T-helper 17 cell (primary cell): ENCODE measurements at regions not wholly inside any gene's neighbourhood (a gene's known extent, or its start where the extent isn't known, plus 50 kb on each side); places are given as distances from the start of the nearest gene placed in this dataset.

Experiments used
- ATAC-seq: fragments of 150-1000 bp; cut with Tn5 transposase; 2 replicates; pipeline ENCODE4 v1.10.0; 2021; ENCODE audit warnings: mild to moderate bottlenecking, moderate library complexity
- DNase-seq, 3 donors: peaks; one replicate each; pipeline versions ENCODE4 v3.0.0 to v3.0.0-alpha.2; 2020 to 2021
- H3K9me3 ChIP-seq: one replicate; pipeline ENCODE4 v1.7.0; 2013; ENCODE audit warnings: low read length, mild to moderate bottlenecking; ENCODE audit not compliant: control insufficient read depth, poor library complexity, severe bottlenecking
- H3K27ac Mint-ChIP-seq: one replicate; pipeline ENCODE4 v1.8.0; 2022; ENCODE audit warnings: mild to moderate bottlenecking, moderate library complexity, mixed read lengths
- H3K27me3 Mint-ChIP-seq: one replicate; pipeline ENCODE4 v1.8.0; 2022; ENCODE audit warnings: mixed read lengths
- H3K36me3 Mint-ChIP-seq: one replicate; pipeline ENCODE4 v1.8.0; 2022; ENCODE audit warnings: low read depth, mixed read lengths
- H3K4me1 Mint-ChIP-seq: one replicate; pipeline ENCODE4 v1.8.0; 2022; ENCODE audit warnings: mild to moderate bottlenecking, mixed read lengths
- H3K4me3 Mint-ChIP-seq: one replicate; pipeline ENCODE4 v1.8.0; 2022; ENCODE audit warnings: mild to moderate bottlenecking, moderate library complexity, mixed read lengths

- DNase-seq (no peak), ATAC-seq (no peak)
- H3K27ac Mint-ChIP-seq, result no peak overlapping the region
- H3K4me3 Mint-ChIP-seq, result no peak overlapping the region
- no peaks in the 10 kb centered on the region for H3K36me3 Mint-ChIP-seq
- peaks cover 10% of the 10 kb centered on the region for H3K27me3 Mint-ChIP-seq
- peaks cover 2% of the 10 kb centered on the region for H3K4me1 Mint-ChIP-seq
- H3K9me3 ChIP-seq, result no peaks in the 10 kb centered on the region
Observed at GRCh38 chr4:74878323-74878722, 54.6 kb upstream of the PARM1 start.

- H3K27ac Mint-ChIP-seq, result no peak overlapping the region
- peaks cover 16% of the 10 kb centered on the region for H3K27me3 Mint-ChIP-seq
- H3K4me1 Mint-ChIP-seq, result peaks cover 2% of the 10 kb centered on the region
- DNase-seq (no peak), ATAC-seq (no peak)
- no peaks in the 10 kb centered on the region for H3K36me3 Mint-ChIP-seq
- H3K9me3 ChIP-seq, result no peaks in the 10 kb centered on the region
- no peak overlapping the region for H3K4me3 Mint-ChIP-seq
Observed at GRCh38 chr4:74875451-74875850, 57.5 kb upstream of the PARM1 start.

GRCh38 chr4:74874753-74875367 is 58.1 kb upstream of the PARM1 start:
- Mint-ChIP-seq H3K27ac (no peak overlapping the region), H3K4me1 (peaks cover 2% of the 10 kb centered on the region), H3K27me3 (peaks cover 20% of the 10 kb centered on the region), H3K4me3 (no peak overlapping the region), H3K36me3 (no peaks in the 10 kb centered on the region)
- H3K9me3 ChIP-seq, result no peaks in the 10 kb centered on the region
- ATAC-seq, result peak; percentile 75
- no peak for DNase-seq

DNA sequence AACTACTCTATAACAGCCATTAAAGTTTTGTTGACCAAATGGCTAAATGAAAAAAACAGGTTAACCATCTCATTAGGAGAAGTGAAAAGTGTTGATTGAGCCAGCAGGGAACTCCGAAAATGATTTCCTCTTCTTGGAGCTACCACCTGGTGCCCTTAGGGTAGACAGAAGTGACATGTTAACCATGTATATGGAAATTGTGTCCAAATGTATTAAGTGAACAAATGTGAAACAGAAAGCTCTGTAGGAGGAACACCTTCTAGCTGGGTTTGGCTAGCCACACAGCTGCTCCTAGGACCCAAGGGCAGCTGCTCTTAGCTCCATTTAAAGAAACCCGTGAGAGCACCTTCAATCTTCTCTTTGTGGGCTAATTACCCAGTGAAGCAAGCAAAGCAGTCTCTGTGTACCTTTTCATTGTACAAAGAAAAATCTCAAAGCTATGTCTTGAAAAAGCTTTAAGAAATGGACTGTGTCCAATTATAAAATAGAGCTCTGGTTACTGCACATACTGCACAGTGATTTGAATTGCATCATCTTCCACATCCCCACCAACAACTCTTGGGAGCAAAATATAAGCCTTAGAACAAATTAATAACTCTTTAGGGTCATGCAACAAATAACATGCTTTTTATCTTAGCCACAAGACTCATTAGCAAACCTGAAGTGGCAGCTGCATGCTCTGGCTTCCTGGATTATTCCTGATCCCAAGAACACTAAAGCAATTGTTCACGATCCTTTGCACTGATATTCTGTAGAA is 59.2 kb upstream of the PARM1 start:
- Mint-ChIP-seq H3K36me3 (no peaks in the 10 kb centered on the region), H3K4me3 (no peak overlapping the region), H3K27ac (no peak overlapping the region), H3K27me3 (peaks cover 16% of the 10 kb centered on the region), H3K4me1 (peaks cover 2% of the 10 kb centered on the region)
- DNase-seq (no peak), ATAC-seq (no peak)
- H3K9me3 ChIP-seq, result no peaks in the 10 kb centered on the region

DNA sequence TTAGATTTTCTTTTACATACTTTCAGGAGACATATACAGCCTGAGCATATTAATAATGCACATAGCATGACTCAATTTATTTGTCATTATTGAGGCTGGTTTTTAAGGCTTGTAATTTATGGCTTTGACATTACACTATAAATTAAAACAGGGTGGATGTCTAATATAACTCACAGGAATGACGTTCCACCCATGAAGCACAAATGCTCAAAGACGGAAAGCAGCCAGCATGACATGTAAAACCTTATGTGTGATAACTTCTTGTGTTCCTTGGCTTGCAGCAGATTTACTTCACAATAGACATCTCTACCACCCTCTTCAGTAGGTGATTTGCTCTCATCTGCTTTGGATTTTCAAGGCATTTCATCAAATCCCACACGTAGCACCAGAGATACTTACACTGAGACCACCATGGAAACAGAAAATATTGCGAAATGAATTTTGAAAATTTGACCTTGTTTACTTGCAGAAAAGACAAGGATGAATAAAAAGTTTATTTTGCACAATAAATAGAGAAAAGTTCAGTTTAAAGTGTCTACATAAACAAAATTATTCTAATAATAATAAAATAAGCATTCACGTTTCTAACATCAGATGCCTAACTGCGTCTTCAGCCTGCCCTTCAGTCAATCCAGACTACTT is 64.7 kb upstream of the BTC start:
- H3K27ac Mint-ChIP-seq, result no peak overlapping the region

DNA sequence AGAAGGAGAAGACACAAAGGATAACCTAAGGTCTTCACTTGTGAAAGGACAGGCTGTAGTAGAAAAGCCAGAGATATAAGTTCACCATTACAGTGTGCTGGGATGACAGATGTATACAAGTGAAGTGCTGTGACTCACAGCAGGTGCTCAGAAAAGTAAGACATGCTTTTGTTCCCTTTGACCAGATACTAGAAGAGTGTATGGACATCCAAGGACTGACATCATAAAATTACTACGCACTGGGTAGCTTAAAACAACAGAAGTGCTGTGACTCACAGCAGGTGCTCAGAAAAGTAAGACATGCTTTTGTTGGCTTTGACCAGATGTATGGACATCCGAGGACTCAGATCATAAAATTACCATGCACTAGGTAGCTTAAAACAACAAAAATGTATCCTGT is 61.6 kb upstream of the BTC start:
- DNase-seq (no peak), ATAC-seq (no peak)
- no peaks in the 10 kb centered on the region for H3K9me3 ChIP-seq
- Mint-ChIP-seq H3K4me1 (no peaks in the 10 kb centered on the region), H3K4me3 (no peak overlapping the region), H3K27me3 (peaks cover 19% of the 10 kb centered on the region), H3K36me3 (no peaks in the 10 kb centered on the region), H3K27ac (no peak overlapping the region)

More for the DNA sequence above, 64.7 kb upstream of the BTC start:
- peaks cover 2% of the 10 kb centered on the region for H3K36me3 Mint-ChIP-seq
- no peak overlapping the region for H3K4me3 Mint-ChIP-seq
- DNase-seq (no peak), ATAC-seq (no peak)
- H3K4me1 Mint-ChIP-seq, result peaks cover 2% of the 10 kb centered on the region
- peaks cover 15% of the 10 kb centered on the region for H3K27me3 Mint-ChIP-seq
- no peaks in the 10 kb centered on the region for H3K9me3 ChIP-seq

DNA sequence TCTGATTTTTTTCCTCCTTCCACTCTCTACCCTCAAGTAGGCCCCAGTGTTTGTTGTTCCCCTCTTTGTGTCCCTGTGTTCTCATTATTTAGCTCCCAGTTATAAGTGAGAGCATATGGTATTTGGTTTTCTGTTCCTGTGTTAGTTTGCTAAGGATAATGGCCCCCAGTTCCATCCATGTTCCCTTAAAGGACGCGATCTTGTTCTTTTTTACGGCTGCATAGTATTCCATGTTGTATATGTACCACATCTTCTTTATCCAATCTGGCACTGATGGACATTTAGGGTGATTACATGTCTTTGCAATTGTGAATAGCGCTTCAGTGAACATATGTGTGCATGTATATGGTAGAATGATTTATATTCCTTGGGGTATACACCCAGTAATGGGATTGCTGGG is 54.5 kb upstream of the BTC start:
- Mint-ChIP-seq H3K27me3 (peaks cover 2% of the 10 kb centered on the region), H3K36me3 (no peaks in the 10 kb centered on the region), H3K27ac (no peak overlapping the region), H3K4me3 (no peak overlapping the region), H3K4me1 (no peaks in the 10 kb centered on the region)
- no peak for DNase-seq
- no peak for ATAC-seq
- no peaks in the 10 kb centered on the region for H3K9me3 ChIP-seq

DNA sequence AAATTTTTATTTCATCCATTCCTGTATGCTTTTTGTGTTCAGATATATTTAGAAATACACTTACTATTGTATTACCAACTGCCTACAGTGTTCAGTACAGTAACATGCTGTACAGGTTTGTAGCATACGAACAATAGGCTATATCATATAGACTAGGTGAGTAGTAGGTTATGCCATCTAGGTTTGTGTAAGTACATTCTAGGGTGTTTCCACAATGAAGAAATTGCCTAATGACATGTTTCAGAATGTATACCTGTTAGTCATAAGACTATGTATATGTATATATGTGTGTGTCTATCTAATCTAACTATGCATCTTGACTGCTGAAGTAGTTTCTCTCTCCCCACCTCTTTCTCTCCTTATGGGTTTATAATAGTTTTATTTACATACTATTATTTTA is 51.5 kb upstream of the BTC start:
- Mint-ChIP-seq H3K27ac (no peak overlapping the region), H3K36me3 (no peaks in the 10 kb centered on the region), H3K4me3 (no peak overlapping the region), H3K27me3 (no peaks in the 10 kb centered on the region), H3K4me1 (no peaks in the 10 kb centered on the region)
- no peak for ATAC-seq
- no peaks in the 10 kb centered on the region for H3K9me3 ChIP-seq
- no peak for DNase-seq
